ENCODE measurements at regions not wholly inside any gene's neighbourhood (a gene's known extent, or its start where the extent isn't known, plus 50 kb on each side); places are given as distances from the start of the nearest gene placed in this dataset.

DNA sequence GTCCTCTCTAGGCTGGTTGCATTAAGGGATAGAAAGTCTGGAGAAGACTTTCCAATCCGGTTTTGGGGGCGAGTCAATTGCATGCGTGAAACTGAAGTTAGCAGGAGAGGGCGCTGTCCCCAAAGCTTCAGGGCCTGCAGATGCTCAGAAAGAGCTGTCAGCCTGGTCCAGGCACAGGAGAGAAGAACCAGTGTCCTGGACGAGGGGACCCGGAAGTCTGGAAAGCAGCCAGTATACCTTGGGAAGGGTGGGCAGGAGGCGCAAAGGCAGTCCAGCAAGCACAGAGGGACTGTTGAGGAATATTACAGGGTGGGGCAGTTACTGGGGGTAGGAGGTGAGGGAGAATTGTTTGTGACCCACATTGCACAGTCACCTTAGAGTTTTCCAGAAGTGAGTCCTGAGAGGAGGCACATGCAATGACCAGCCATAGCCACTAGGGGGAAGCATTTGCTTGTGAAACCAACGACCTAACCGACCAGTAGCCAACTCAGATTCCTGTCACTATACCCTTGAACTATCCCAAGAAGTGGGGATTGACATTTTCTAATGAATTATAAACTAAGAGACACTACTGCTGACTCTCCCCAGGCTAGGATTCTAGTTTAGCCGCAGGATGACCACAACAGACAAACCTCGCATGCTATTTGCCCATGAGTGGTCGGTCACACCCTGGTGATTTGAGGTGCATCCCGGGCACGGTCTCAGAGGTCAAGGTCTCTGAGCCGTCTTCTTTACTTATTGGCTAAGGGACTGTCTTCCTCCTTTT is 172.8 kb downstream of the RDH14 start:
- CTCF ChIA-PET = interaction anchor here (0.5 to 5.3 kb wide), 22 partner anchors 9 to 1608 kb away, joined by 3 to 65 read pairs (median 3); partner anchors contain the start of gene OSR1
- no peak overlapping the region for H3K4me3 ChIP-seq (ENCODE audit: low read depth, low read length)
- H3K27ac ChIP-seq (ENCODE audit: extremely low read depth, low read depth, low read length) = no peak overlapping the region
- POLR2A ChIA-PET = no interaction called here
- H3K9me3 ChIP-seq (ENCODE audit: control insufficient read depth, insufficient read depth, low read depth, low read length) = no peaks in the 10 kb centered on the region
- no peaks in the 10 kb centered on the region for H3K4me1 ChIP-seq (ENCODE audit: control insufficient read depth, insufficient read depth, low read length)
- no peaks in the 10 kb centered on the region for H3K36me3 ChIP-seq (ENCODE audit: control insufficient read depth in 2 of 2, insufficient read depth in 1 of 2, low read length in 2 of 2)
- TF ChIP-seq YY2 (tag by site-specific recombination; IDR thresholded peaks at IDR 0.05) = no peak
- TF ChIP-seq ZNF561 (tag by site-specific recombination; IDR thresholded peaks at IDR 0.05; ENCODE audit: borderline replicate concordance) = no peak
- no peak for TF ChIP-seq ZNF621 (tag by site-specific recombination; IDR thresholded peaks at IDR 0.05)
- TF ChIP-seq, protein P1, sequence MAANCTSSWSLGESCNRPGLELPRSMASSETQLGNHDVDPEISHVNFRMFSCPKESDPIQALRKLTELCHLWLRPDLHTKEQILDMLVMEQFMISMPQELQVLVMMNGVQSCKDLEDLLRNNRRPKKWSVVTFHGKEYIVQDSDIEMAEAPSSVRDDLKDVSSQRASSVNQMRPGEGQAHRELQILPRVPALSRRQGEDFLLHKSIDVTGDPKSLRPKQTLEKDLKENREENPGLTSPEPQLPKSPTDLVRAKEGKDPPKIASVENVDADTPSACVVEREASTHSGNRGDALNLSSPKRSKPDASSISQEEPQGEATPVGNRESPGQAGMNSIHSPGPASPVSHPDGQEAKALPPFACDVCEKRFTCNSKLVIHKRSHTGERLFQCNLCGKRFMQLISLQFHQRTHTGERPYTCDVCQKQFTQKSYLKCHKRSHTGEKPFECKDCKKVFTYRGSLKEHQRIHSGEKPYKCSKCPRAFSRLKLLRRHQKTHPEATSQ (tag by site-specific recombination; IDR thresholded peaks at IDR 0.05) = no peak
- no peak for TF ChIP-seq MZF1 (tag by site-specific recombination; IDR thresholded peaks at IDR 0.05; ENCODE audit: borderline replicate concordance)
- TF ChIP-seq ZBTB17 (tag by site-specific recombination; IDR thresholded peaks at IDR 0.05) = peak; percentile 44; the same call in 1 of the 2 replicates
- TF ChIP-seq, protein P2, sequence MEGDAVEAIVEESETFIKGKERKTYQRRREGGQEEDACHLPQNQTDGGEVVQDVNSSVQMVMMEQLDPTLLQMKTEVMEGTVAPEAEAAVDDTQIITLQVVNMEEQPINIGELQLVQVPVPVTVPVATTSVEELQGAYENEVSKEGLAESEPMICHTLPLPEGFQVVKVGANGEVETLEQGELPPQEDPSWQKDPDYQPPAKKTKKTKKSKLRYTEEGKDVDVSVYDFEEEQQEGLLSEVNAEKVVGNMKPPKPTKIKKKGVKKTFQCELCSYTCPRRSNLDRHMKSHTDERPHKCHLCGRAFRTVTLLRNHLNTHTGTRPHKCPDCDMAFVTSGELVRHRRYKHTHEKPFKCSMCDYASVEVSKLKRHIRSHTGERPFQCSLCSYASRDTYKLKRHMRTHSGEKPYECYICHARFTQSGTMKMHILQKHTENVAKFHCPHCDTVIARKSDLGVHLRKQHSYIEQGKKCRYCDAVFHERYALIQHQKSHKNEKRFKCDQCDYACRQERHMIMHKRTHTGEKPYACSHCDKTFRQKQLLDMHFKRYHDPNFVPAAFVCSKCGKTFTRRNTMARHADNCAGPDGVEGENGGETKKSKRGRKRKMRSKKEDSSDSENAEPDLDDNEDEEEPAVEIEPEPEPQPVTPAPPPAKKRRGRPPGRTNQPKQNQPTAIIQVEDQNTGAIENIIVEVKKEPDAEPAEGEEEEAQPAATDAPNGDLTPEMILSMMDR (tag by site-specific recombination; IDR thresholded peaks at IDR 0.05) = peak; percentile 78
- peak; percentile 82 for TF ChIP-seq ZNF654 (tag by site-specific recombination; IDR thresholded peaks at IDR 0.05; ENCODE audit: low read depth)
- TF ChIP-seq, protein P3, sequence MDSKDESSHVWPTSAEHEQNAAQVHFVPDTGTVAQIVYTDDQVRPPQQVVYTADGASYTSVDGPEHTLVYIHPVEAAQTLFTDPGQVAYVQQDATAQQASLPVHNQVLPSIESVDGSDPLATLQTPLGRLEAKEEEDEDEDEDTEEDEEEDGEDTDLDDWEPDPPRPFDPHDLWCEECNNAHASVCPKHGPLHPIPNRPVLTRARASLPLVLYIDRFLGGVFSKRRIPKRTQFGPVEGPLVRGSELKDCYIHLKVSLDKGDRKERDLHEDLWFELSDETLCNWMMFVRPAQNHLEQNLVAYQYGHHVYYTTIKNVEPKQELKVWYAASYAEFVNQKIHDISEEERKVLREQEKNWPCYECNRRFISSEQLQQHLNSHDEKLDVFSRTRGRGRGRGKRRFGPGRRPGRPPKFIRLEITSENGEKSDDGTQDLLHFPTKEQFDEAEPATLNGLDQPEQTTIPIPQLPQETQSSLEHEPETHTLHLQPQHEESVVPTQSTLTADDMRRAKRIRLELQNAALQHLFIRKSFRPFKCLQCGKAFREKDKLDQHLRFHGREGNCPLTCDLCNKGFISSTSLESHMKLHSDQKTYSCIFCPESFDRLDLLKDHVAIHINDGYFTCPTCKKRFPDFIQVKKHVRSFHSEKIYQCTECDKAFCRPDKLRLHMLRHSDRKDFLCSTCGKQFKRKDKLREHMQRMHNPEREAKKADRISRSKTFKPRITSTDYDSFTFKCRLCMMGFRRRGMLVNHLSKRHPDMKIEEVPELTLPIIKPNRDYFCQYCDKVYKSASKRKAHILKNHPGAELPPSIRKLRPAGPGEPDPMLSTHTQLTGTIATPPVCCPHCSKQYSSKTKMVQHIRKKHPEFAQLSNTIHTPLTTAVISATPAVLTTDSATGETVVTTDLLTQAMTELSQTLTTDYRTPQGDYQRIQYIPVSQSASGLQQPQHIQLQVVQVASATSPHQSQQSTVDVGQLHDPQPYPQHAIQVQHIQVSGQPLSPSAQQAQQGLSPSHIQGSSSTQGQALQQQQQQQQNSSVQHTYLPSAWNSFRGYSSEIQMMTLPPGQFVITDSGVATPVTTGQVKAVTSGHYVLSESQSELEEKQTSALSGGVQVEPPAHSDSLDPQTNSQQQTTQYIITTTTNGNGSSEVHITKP (tag by site-specific recombination; IDR thresholded peaks at IDR 0.05) = peak; percentile 57; the same call in 1 of the 2 replicates
- no peak for TF ChIP-seq SCRT1 (tag by site-specific recombination; IDR thresholded peaks at IDR 0.05; ENCODE audit: borderline replicate concordance)
- TF ChIP-seq ZNF776 (tag by site-specific recombination; IDR thresholded peaks at IDR 0.05; ENCODE audit: borderline replicate concordance) = no peak
- TF ChIP-seq SETDB1 (IDR thresholded peaks at IDR 0.05; ENCODE audit: insufficient read length, low read length) = no peak
- TF ChIP-seq ZNF394 (tag by site-specific recombination; IDR thresholded peaks at IDR 0.05; ENCODE audit: borderline replicate concordance) = no peak
- no peak for TF ChIP-seq ZNF473 (tag by site-specific recombination; IDR thresholded peaks at IDR 0.05)
- peak; percentile 38; the same call in 1 of the 2 replicates for TF ChIP-seq ZBTB20 (tag by site-specific recombination; IDR thresholded peaks at IDR 0.05)
- TF ChIP-seq, protein P4, sequence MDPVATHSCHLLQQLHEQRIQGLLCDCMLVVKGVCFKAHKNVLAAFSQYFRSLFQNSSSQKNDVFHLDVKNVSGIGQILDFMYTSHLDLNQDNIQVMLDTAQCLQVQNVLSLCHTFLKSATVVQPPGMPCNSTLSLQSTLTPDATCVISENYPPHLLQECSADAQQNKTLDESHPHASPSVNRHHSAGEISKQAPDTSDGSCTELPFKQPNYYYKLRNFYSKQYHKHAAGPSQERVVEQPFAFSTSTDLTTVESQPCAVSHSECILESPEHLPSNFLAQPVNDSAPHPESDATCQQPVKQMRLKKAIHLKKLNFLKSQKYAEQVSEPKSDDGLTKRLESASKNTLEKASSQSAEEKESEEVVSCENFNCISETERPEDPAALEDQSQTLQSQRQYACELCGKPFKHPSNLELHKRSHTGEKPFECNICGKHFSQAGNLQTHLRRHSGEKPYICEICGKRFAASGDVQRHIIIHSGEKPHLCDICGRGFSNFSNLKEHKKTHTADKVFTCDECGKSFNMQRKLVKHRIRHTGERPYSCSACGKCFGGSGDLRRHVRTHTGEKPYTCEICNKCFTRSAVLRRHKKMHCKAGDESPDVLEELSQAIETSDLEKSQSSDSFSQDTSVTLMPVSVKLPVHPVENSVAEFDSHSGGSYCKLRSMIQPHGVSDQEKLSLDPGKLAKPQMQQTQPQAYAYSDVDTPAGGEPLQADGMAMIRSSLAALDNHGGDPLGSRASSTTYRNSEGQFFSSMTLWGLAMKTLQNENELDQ (tag by site-specific recombination; IDR thresholded peaks at IDR 0.05; ENCODE audit: low read depth) = no peak
- TF ChIP-seq ZNF768 (tag by site-specific recombination; IDR thresholded peaks at IDR 0.05) = no peak
- no peak for TF ChIP-seq ZBTB21 (tag by site-specific recombination; IDR thresholded peaks at IDR 0.05)
- TF ChIP-seq, protein P5, sequence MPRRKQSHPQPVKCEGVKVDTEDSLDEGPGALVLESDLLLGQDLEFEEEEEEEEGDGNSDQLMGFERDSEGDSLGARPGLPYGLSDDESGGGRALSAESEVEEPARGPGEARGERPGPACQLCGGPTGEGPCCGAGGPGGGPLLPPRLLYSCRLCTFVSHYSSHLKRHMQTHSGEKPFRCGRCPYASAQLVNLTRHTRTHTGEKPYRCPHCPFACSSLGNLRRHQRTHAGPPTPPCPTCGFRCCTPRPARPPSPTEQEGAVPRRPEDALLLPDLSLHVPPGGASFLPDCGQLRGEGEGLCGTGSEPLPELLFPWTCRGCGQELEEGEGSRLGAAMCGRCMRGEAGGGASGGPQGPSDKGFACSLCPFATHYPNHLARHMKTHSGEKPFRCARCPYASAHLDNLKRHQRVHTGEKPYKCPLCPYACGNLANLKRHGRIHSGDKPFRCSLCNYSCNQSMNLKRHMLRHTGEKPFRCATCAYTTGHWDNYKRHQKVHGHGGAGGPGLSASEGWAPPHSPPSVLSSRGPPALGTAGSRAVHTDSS (tag by site-specific recombination; IDR thresholded peaks at IDR 0.05) = no peak
- TF ChIP-seq KLF8 (tag by site-specific recombination; IDR thresholded peaks at IDR 0.05) = no peak
- TF ChIP-seq ZSCAN16 (tag by site-specific recombination; IDR thresholded peaks at IDR 0.05) = no peak
- no peak for TF ChIP-seq ZNF138 (tag by site-specific recombination; IDR thresholded peaks at IDR 0.05; ENCODE audit: borderline replicate concordance)

Data from HEK293 (cell line).